GM12878 (cell line): ENCODE measurements at regions not wholly inside any gene's neighbourhood (a gene's known extent, or its start where the extent isn't known, plus 50 kb on each side); places are given as distances from the start of the nearest gene placed in this dataset.

Experiments used
- ATAC-seq: fragments of 200-7000 bp; cut with Tn5 transposase; 3 replicates; pipeline ENCODE4 v1.9.1; 2020; ENCODE audit warnings: mild to moderate bottlenecking, moderate library complexity
- BruUV-seq: library from RNA; stranded (reverse); fragments of 400-500 nt; replicated peaks from 2 replicates; lab custom pipeline; 2021; lab: Mats Ljungman, UMichigan
- CTCF ChIA-PET: fragments of 300-600 bp; sonication (Branson Sonifier 250); formaldehyde crosslinking; extraction: SDS; loops from one replicate; lab custom pipeline; 2021; ENCODE audit warnings: inconsistent platforms; lab: Yijun Ruan, JAX
- POLR2A ChIA-PET: fragments of 350-600 bp; formaldehyde crosslinking; extraction: SDS; loops from one replicate; lab custom pipeline; 2021; ENCODE audit warnings: inconsistent platforms; lab: Charles Lee
- RAD21 ChIA-PET: fragments of 300-600 bp; sonication (Branson Sonifier 250); formaldehyde crosslinking; loops from one replicate; lab custom pipeline; 2023; ENCODE audit warnings: antibody characterized with exemption; ENCODE audit not compliant: unreplicated experiment; lab: Charles Lee
- SMC1A ChIA-PET: fragments of 300-600 bp; sonication (Branson Sonifier 250); formaldehyde crosslinking; loops from one replicate; lab custom pipeline; 2023; ENCODE audit not compliant: unreplicated experiment, uncharacterized antibody; lab: Charles Lee
- DNase-seq: peaks from one replicate; pipeline ENCODE4 v3.0.0-alpha.2; 2011; ENCODE audit warnings: low read depth, low spot score
- FAIRE-seq: peaks from 3 replicates; lab custom pipeline; 2011; peaks lifted over from hg19 to GRCh38; lab: Jason Lieb, UNC
- H2AFZ ChIP-seq: 2 replicates; pipeline ENCODE4 v1.6.0; 2011; ENCODE audit warnings: low read depth, low read length, control low read depth; ENCODE audit not compliant: control insufficient read depth
- H3K27ac ChIP-seq: 2 replicates; pipeline ENCODE4 v1.5.1; 2011; ENCODE audit warnings: control low read depth; ENCODE audit not compliant: control insufficient read depth, insufficient read depth
- H3K27me3 ChIP-seq, 2 experiments: replicated peaks in 1 of 2; 2 replicates each; pipeline versions ENCODE4 v1.6.0 to v1.6.1; 2011; ENCODE audit warnings: low read length in 1 of 2; ENCODE audit not compliant: control insufficient read depth in 2 of 2, insufficient read depth in 2 of 2
- H3K36me3 ChIP-seq, 2 experiments: 2 replicates each; pipeline ENCODE4 v1.5.1; 2011; ENCODE audit warnings: low read length in 1 of 2; ENCODE audit not compliant: control insufficient read depth in 2 of 2, insufficient read depth in 2 of 2
- H3K4me1 ChIP-seq: 2 replicates; pipeline ENCODE4 v1.6.1; 2011; ENCODE audit warnings: mild to moderate bottlenecking, low read length, moderate library complexity, mixed read lengths; ENCODE audit not compliant: control insufficient read depth, insufficient read depth
- H3K4me2 ChIP-seq: 2 replicates; pipeline ENCODE4 v1.6.0; 2011; ENCODE audit warnings: control low read depth; ENCODE audit not compliant: control insufficient read depth, insufficient read depth
- H3K4me3 ChIP-seq: fragments of 200-600 bp; sonication (generic); 2 replicates; pipeline ENCODE4 v1.5.1; 2016
- H3K79me2 ChIP-seq: 2 replicates; pipeline ENCODE4 v1.6.0; 2011; ENCODE audit warnings: low read length; ENCODE audit not compliant: control insufficient read depth, insufficient read depth
- H3K9ac ChIP-seq: 2 replicates; pipeline ENCODE4 v1.8.0; 2011; ENCODE audit warnings: low read length, control low read depth, mixed read lengths; ENCODE audit not compliant: control insufficient read depth, insufficient read depth
- H3K9me3 ChIP-seq: replicated peaks from 3 replicates; pipeline ENCODE4 v1.5.1; 2011; ENCODE audit warnings: mild to moderate bottlenecking, low read length; ENCODE audit not compliant: control insufficient read depth, insufficient read depth
- H4K20me1 ChIP-seq: 2 replicates; pipeline ENCODE4 v1.6.0; 2011; ENCODE audit not compliant: control insufficient read depth, insufficient read depth
- ATF3 ChIP-seq: IDR thresholded peaks from 2 replicates; pipeline ENCODE4 v1.6.1; 2011; ENCODE audit warnings: low read depth, mild to moderate bottlenecking, low read length, moderate library complexity, borderline replicate concordance; ENCODE audit errors: extremely low read depth
- CBX3 ChIP-seq: fragments of 200-600 bp; sonication (generic); IDR thresholded peaks from 2 replicates; pipeline ENCODE4 v1.6.1; 2016; ENCODE audit warnings: low read depth, borderline replicate concordance
- EP300 ChIP-seq, 2 experiments: fragments of 150-350 bp in 1 of 2; IDR thresholded peaks; 2 replicates each; pipeline ENCODE4 v1.6.1; 2011 to 2012; ENCODE audit warnings: low read depth in 2 of 2, low read length in 2 of 2, borderline replicate concordance in 1 of 2, improper control_type of control experiment in 1 of 2, inconsistent platforms in 1 of 2; ENCODE audit not compliant: control insufficient read depth in 1 of 2
- NFIC ChIP-seq: IDR thresholded peaks from 2 replicates; pipeline ENCODE4 v1.6.1; 2012; ENCODE audit warnings: low read depth, mild to moderate bottlenecking, inconsistent platforms, low read length, moderate library complexity
- RB1 ChIP-seq: fragments of 450-650 bp; formaldehyde crosslinking; IDR thresholded peaks from 2 replicates; pipeline ENCODE4 v1.6.1; 2017; ENCODE audit warnings: mild to moderate bottlenecking, borderline replicate concordance
- RELB ChIP-seq: fragments of 450-650 bp; IDR thresholded peaks from 2 replicates; pipeline ENCODE4 v1.6.1; 2017; ENCODE audit warnings: low read depth, mild to moderate bottlenecking, moderate library complexity
- ZNF24 ChIP-seq: fragments of 450-650 bp; IDR thresholded peaks from 2 replicates; pipeline ENCODE4 v1.6.1; 2017; ENCODE audit warnings: antibody characterized with exemption, mild to moderate bottlenecking
- WGBS: methylation state at CpG from one replicate; pipeline ENCODE4 v1.1.6; 2016; ENCODE audit warnings: low lambda C conversion rate; ENCODE audit not compliant: insufficient replicate concordance, insufficient coverage; ENCODE audit errors: missing lambda C conversion rate; 5-methylcytosine and 5-hydroxymethylcytosine counted together
- in situ Hi-C: fragments of 300-500 bp; cut with MboI; formaldehyde crosslinking; loops from 9 replicates; pipeline ENCODE4 v1.14.3; 2018; ENCODE audit warnings: mixed read lengths
- intact Hi-C: fragments of 100-400 bp; cut with micrococcal nuclease; formaldehyde crosslinking; loops from one replicate; pipeline ENCODE4 v1.14.2; 2022; ENCODE audit not compliant: unreplicated experiment
- TF ChIP-seq, protein P1 (sequence below): fragments of 450-650 bp; IDR thresholded peaks from 2 replicates; pipeline ENCODE4 v1.6.1; 2018; ENCODE audit warnings: mild to moderate bottlenecking, low read depth, moderate library complexity; ENCODE audit not compliant: partially characterized antibody

- TF ChIP-seq RELB (no peak), CBX3 (no peak), NFIC (no peak), RB1 (no peak), ATF3 (no peak)
- TF ChIP-seq, protein P1, sequence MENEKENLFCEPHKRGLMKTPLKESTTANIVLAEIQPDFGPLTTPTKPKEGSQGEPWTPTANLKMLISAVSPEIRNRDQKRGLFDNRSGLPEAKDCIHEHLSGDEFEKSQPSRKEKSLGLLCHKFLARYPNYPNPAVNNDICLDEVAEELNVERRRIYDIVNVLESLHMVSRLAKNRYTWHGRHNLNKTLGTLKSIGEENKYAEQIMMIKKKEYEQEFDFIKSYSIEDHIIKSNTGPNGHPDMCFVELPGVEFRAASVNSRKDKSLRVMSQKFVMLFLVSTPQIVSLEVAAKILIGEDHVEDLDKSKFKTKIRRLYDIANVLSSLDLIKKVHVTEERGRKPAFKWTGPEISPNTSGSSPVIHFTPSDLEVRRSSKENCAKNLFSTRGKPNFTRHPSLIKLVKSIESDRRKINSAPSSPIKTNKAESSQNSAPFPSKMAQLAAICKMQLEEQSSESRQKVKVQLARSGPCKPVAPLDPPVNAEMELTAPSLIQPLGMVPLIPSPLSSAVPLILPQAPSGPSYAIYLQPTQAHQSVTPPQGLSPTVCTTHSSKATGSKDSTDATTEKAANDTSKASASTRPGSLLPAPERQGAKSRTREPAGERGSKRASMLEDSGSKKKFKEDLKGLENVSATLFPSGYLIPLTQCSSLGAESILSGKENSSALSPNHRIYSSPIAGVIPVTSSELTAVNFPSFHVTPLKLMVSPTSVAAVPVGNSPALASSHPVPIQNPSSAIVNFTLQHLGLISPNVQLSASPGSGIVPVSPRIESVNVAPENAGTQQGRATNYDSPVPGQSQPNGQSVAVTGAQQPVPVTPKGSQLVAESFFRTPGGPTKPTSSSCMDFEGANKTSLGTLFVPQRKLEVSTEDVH: no peak
Measured at GRCh38 chr10:5297996-5298395, 66.8 kb upstream of the UCN3 start (continued).

DNA sequence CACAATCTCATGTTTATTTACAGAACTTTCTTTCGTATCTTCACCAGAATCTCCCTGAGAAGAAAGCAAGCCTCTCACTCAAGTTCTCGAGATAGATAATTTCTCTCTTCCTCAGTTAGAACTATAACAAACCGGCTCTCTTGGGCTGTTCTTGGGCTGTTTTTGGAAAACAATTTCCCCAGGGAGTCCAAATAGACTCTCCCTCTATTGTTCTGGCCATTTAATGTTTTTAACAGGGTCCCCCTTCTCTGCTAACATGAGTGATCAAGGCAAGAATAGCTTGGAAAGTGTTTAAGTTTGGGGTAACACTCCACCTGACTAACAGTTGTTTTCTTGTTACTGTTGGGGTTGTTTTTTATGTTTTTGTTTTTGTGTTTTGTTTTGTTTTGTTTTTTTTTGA lies 64.8 kb upstream of the UCN3 start:
- Histone ChIP-seq H3K27ac (no peak overlapping the region), H3K36me3 (no peaks in the 10 kb centered on the region), H3K9me3 (no peaks in the 10 kb centered on the region; the same call in 2 of the 3 replicates), H3K79me2 (no peaks in the 10 kb centered on the region), H4K20me1 (no peaks in the 10 kb centered on the region), H3K27me3 (no peaks in the 10 kb centered on the region), H3K4me2 (no peak overlapping the region), H3K9ac (no peak overlapping the region), H3K4me1 (no peaks in the 10 kb centered on the region), H3K4me3 (no peak overlapping the region), H2AFZ (no peak overlapping the region)
- ATAC-seq (no peak), DNase-seq (no peak), FAIRE-seq (no peak)
- RAD21 ChIA-PET: no interaction called here
- CTCF ChIA-PET: no interaction called here
- BruUV-seq: no TSS peak
- TF ChIP-seq ZNF24: no peak
- TF ChIP-seq EP300 (IDR thresholded peaks at IDR 0.05; ENCODE audit: borderline replicate concordance in 1 of 2, control insufficient read depth in 1 of 2, low read depth in 2 of 2, low read length in 2 of 2): no peak
- in situ Hi-C loops: no loop called here
- WGBS: 28% methylated on average over 3 of the region's 3 CpGs
- POLR2A ChIA-PET: no interaction called here
- SMC1A ChIA-PET: no interaction called here
- intact Hi-C loops: no loop called here
